H1 (cell line): ENCODE measurements at regions not wholly inside any gene's neighbourhood (a gene's known extent, or its start where the extent isn't known, plus 50 kb on each side); places are given as distances from the start of the nearest gene placed in this dataset.

ENCODE experiments used
- HDAC6 ChIP-seq: IDR thresholded peaks from one replicate; pipeline ENCODE4 v1.7.1; 2012; ENCODE audit warnings: low read depth, mild to moderate bottlenecking, inconsistent platforms, low read length, moderate library complexity
- PHF8 ChIP-seq: fragments of 200-600 bp; sonication (generic); conservative IDR thresholded peaks from 2 replicates; pipeline ENCODE4 v1.7.1; 2012; ENCODE audit warnings: low read depth, mild to moderate bottlenecking, inconsistent platforms, low read length, moderate library complexity
- RXRA ChIP-seq: IDR thresholded peaks from 2 replicates; pipeline ENCODE4 v1.6.1; 2011; ENCODE audit warnings: low read depth, mild to moderate bottlenecking, low read length, moderate library complexity; ENCODE audit not compliant: insufficient read depth
- TF ChIP-seq, protein P1 (sequence below): IDR thresholded peaks from 2 replicates; pipeline ENCODE4 v1.6.1; 2011; ENCODE audit warnings: low read length, improper control_type of control experiment

DNA sequence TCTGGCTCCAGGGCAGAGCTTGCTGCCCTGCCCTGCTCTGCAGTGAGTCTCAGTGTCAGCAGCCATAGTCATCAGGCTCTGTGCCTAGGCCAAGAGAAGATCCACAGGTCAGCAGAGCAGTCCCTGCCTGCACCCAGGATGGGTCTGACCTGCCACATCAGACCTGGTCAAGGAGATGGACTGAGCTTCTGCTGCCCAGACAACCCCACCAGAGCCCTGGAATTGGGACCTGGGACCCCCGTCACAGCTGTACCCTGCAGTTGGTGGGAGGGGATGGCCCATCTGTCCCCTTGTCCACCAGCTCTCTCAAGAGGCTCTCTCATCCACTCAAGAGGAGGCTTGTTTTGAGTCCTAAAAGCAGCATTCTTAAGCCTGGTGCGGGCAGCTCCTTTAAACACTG, 142.6 kb downstream of the TFCP2L1 start (continued):
- TF ChIP-seq, protein P1, sequence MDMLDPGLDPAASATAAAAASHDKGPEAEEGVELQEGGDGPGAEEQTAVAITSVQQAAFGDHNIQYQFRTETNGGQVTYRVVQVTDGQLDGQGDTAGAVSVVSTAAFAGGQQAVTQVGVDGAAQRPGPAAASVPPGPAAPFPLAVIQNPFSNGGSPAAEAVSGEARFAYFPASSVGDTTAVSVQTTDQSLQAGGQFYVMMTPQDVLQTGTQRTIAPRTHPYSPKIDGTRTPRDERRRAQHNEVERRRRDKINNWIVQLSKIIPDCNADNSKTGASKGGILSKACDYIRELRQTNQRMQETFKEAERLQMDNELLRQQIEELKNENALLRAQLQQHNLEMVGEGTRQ: no peak
- TF ChIP-seq PHF8 (no peak), RXRA (no peak), HDAC6 (no peak)
